ENCODE measurements at regions not wholly inside any gene's neighbourhood (a gene's known extent, or its start where the extent isn't known, plus 50 kb on each side); places are given as distances from the start of the nearest gene placed in this dataset.
"Not testable (repeated sequence)": the region's sequence is repeated elsewhere in the genome, so short reads cannot be mapped to it uniquely, and the experiment has no call there.

GRCh38 chr3:71973274-71974030 lies 188.5 kb upstream of the PROK2 start:
- no peak for DNase-seq (ENCODE audit: low read depth in 3 of 3)

DNA sequence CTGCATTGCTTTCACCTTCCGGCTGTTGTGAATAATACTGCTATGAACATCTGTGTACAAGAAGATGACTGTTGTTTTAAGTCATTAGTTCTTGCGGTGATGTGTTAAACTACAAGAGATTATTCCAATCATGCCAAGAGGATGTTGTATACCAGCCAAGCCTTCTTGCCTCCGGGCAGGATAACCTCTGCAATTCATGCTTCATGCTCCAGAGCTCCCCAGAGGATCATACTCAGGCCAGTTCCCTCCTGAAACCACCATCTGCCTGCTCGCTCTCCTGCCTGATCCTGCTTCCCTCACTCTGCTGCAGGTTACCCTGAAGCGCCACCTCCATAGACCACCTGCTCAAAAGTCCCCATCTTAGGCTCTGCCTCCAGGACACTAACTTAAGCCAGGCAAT lies 187.1 kb upstream of the PROK2 start:
- DNase-seq (ENCODE audit: low read depth in 3 of 3): no peak

DNA sequence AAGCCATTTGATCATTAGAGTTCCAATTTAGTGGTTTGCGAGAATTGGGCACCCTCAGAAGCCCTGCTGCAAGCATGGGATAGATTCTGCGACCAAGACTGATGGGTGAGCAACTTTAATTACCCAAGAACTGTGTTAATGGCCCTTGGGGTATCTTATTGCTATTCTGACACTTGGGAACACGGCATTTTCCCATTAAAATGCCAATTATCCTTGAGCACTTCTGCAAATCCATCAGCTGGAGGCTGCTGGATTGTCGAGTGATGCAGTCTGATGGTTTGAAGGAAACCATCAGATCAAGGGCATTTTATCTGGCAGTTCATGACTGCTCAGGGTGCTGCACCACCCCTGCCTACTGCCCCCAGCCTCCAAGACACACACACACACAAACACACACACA lies 183.6 kb upstream of the PROK2 start:
- DNase-seq (ENCODE audit: low read depth in 3 of 3): no peak

DNA sequence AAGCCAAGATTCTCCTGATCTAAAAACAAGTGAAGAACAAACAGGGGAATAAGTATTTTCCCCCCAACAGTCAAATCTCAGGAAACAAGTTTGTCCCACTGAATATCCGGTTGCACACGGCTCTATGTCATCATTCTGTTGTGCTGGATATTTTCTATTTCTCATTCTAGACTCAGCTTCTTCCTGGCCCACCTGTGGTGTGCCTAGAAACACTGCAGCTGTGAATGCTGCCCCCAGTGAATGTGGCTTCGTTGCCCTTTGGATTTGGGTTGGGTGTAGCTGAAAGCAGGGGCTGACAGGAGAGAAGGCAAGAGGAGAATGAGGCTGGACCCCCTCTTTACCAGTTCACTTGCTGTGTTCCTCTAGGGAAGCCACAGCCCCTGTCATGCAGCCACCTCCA lies 181.2 kb upstream of the PROK2 start:
- DNase-seq (ENCODE audit: low read depth in 3 of 3): no peak

GRCh38 chr3:71964170-71964569 lies 179.2 kb upstream of the PROK2 start:
- no peak for DNase-seq (ENCODE audit: low read depth in 3 of 3)

GRCh38 chr3:71962561-71963240 lies 177.8 kb upstream of the PROK2 start:
- DNase-seq (ENCODE audit: low read depth in 3 of 3): no peak

- DNase-seq (ENCODE audit: low read depth in 3 of 3): no peak
Measured at GRCh38 chr3:71961891-71962290, 176.9 kb upstream of the PROK2 start.

DNA sequence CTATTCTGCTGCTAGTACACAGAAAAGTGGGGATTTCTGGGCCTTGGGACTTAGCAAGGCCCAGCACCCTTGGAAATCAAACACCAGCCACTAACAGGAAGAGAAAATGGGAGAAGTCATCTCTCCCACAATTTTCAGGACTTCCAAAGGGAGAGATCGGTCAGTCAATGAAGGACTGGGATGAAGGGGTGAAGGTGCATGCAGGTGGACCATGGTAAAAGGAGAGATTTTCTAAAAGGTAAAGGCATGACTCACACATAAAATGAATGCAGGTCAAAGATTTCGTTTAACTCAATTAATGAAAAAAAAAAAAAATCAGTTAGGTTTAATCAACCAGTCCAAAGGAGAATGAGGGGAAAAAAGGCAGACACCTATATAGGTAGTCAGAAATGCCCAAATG lies 176.4 kb upstream of the PROK2 start:
- DNase-seq (ENCODE audit: low read depth in 3 of 3): no peak

DNA sequence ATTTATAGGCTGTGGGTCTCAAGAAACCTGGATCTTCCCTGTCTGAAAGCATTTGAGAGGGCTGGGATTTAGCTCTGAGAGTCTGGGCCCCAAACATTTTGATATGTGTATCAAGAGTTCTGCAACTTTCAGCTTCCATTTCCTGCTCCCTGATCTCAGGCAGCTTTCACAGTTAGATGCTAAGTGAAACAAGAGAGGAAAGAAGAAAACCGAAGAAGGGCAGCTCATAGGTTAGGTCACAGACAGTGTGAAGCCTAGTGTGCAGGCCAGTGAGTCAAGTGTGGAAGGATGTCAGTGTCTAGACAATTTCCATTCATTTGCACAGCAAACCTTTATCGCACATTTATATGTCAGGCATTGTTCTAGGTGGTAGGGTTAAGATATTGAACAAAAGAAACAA lies 173.6 kb upstream of the PROK2 start:
- DNase-seq (ENCODE audit: low read depth in 3 of 3): no peak

GRCh38 chr3:71956716-71957115 lies 171.8 kb upstream of the PROK2 start:
- no peak for DNase-seq (ENCODE audit: low read depth in 3 of 3)

DNA sequence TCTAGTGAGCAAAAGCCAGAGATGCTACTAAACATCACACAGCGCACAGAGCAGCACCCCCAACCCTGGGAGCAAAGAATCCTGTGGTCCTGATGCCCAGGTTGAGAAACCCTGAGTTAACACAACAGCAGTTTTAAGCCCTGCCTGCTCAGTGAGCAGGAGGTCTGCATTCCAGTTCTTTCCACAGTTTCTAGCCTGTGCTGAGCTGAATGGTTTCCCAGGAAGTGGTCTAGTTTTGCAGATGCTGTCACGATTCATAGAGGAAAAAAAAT lies 171.1 kb upstream of the PROK2 start:
- DNase-seq (ENCODE audit: low read depth in 3 of 3): no peak

GRCh38 chr3:71955240-71956068 lies 170.5 kb upstream of the PROK2 start:
- DNase-seq (ENCODE audit: low read depth in 3 of 3): peak in 1 of 3 experiments; percentile 39

DNA sequence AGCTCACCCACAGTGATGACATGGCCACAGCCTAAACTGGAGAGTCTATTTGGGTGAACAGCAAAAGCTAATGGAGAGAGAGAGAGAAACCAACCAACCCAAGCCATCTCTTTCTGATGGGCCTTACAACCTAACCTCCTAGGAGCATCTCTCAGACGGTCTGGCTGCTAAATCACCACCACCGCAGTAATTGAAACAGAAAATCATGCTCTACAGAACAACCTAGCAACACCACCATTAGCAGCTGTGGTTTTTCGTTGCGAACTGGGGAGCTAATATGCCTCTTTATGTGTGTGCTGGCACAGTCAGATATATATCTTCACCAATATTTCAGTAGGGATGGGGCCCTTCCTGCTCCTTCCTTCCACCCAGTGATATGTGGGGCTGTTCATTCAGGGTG lies 166.9 kb upstream of the PROK2 start:
- DNase-seq (ENCODE audit: low read depth in 3 of 3): no peak

- DNase-seq (ENCODE audit: low read depth in 3 of 3): no peak
Measured at GRCh38 chr3:71951361-71951760, 166.4 kb upstream of the PROK2 start.

- no peak for DNase-seq (ENCODE audit: low read depth in 3 of 3)
Measured at GRCh38 chr3:71949442-71949841, 164.5 kb upstream of the PROK2 start.

DNA sequence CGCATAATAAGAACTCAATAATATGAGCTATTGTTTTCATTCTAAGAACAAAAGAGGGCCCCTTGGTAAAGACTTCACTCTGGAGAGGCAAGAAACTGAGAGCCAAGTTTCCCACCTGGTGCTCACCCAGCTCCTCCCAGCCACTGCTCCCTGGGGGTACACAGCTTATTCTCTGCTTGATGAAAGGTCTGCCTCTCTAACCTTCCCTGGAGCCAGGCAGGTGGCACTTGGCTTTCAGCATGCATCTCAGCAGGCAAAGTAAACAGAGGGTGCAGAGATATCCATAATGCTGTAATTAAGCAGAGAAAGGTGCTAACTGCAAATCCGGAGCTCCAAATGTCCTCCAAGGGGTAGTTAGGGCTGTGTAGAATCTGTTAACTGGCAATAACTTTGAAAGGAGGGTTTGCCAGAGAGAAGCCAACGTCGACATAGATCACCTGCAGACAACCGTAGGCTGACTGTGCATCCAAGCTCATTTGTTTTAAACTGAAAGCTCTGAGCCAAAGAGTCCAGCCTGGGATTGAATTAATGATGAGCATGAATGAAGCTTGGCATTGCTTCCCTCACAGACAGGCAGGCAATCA lies 159.6 kb upstream of the PROK2 start:
- DNase-seq (ENCODE audit: low read depth in 3 of 3): no peak

DNA sequence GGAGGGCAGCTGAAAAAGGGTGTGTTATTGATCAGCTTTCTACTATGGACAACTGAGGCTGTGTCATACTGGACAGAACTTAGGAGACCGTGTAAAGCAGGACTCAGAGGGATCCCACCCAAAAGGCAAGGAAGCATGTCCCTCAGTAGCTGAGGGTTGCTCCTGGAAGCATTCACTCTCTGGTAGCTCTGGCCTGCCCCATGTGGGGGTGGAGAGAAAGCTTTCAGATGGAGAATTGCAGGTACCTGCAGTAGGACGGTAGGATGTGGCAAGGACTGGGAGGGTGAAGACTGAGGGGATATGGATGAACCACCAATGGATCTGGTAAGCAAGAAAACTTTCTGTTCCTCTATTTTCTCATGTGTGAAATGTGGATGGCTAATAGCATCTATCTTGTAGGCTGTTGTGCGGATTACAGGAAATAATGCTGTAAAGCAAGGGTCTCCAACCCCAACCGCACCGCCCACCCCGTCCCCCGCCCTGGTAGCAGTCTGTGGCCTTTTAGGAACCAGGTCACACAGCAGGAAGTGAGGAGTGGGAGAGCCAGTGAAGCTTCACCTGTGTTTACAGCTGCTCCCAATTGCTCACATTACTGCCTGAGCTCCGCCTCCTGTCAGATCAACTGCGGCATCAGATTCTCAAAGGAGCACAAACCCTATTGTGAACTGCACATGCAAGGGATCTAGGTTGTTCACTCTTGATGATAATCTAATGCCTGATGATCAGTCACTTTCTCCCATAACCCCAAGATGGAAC lies 157.7 kb upstream of the PROK2 start:
- no peak for DNase-seq (ENCODE audit: low read depth in 3 of 3)

DNA sequence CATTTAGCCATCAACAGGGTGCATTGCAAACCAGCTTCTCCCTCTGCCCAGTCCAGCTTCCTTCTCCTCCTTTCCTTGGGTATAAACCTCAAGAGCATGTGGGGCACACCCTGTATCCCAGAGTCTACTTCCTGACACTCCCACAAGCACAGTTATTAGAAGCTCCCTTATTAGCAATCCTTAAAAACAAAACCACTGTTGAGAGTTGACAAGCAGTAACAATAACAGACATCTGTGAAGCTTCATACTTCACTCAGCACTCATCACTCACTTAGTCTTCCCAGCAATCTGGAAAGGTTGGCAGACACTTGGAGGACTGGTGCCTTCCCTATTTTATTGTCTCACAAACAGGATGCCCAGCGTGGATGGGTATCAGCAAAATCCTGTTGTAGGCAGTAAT lies 155.5 kb upstream of the PROK2 start:
- DNase-seq (ENCODE audit: low read depth in 3 of 3): no peak

- not testable (repeated sequence) for DNase-seq (ENCODE audit: low read depth in 3 of 3)
Measured at GRCh38 chr3:71938081-71938480, 153.1 kb upstream of the PROK2 start.

GRCh38 chr3:71936681-71937080 lies 151.7 kb upstream of the PROK2 start:
- DNase-seq (ENCODE audit: low read depth in 3 of 3): no peak

DNA sequence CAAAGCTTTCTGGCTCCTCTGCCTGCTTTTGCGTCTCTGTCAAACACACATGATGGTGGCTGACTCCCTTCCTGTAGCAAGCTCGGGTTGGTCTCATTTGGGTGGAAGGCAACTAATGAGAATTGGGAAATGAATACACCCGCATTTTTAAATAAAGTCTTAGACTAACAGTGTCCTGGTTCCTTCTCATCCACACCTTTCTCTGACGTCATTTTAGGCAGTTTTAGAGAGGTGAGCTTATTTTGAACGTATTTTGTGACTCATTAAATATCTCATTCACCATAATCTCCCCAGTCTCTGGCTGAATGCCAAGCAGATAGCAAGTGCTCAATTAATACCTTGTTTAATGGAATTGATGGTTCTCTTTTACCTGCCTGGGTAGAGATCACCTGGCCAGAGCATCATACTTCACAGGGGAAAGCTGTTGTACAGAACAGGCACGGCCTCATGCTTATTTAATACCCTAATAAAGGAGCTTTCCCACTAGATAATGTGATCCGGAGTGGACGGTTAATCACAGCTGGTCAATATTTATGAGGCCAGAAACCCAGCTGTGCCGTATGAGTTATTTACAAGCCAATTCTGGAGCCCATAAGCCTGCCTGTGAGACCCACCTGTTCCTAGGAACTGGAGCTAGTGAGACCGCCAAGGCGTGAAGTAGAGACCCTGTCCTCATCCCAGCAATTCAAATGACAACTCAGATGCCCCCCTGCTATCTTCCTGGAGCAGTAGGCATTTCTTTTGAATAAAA lies 149.7 kb upstream of the PROK2 start:
- no peak for DNase-seq (ENCODE audit: low read depth in 3 of 3)
